WTC11 (cell line): ENCODE measurements at regions not wholly inside any gene's neighbourhood (a gene's known extent, or its start where the extent isn't known, plus 50 kb on each side); places are given as distances from the start of the nearest gene placed in this dataset.

Experiments
- ATAC-seq: fragments of 200-7000 bp; cut with Tn5 transposase; 2 replicates; pipeline ENCODE4 v1.10.0; 2021; ENCODE audit warnings: mild to moderate bottlenecking, moderate library complexity
- CTCF ChIA-PET: fragments of 300-600 bp; sonication (Branson Sonifier 250); formaldehyde crosslinking; loops from one replicate; lab custom pipeline; 2021; ENCODE audit warnings: antibody characterized with exemption; lab: Charles Lee
- POLR2A ChIA-PET: fragments of 350-600 bp; sonication (Branson Sonifier 250); formaldehyde crosslinking; loops from one replicate; lab custom pipeline; 2021; ENCODE audit warnings: antibody characterized with exemption; lab: Charles Lee
- DNase-seq: peaks from one replicate; pipeline ENCODE4 v3.0.0; 2021; ENCODE audit warnings: low spot score
- H3K27ac Mint-ChIP-seq: 2 replicates; pipeline ENCODE4 v1.8.0; 2021; ENCODE audit warnings: mixed read lengths
- H3K27me3 Mint-ChIP-seq: 2 replicates; pipeline ENCODE4 v1.8.0; 2021; ENCODE audit warnings: low read depth, mild to moderate bottlenecking, moderate library complexity, mixed read lengths
- H3K36me3 Mint-ChIP-seq: 2 replicates; pipeline ENCODE4 v1.8.0; 2021; ENCODE audit warnings: mixed read lengths
- H3K4me1 Mint-ChIP-seq: 2 replicates; pipeline ENCODE4 v1.8.0; 2022; ENCODE audit warnings: mixed read lengths
- H3K4me3 Mint-ChIP-seq: 2 replicates; pipeline ENCODE4 v1.8.0; 2021; ENCODE audit warnings: mild to moderate bottlenecking, moderate library complexity, mixed read lengths
- H3K9me3 Mint-ChIP-seq: 2 replicates; pipeline ENCODE4 v1.8.0; 2021; ENCODE audit warnings: mixed read lengths
- CBFB ChIP-seq: sonication (generic); formaldehyde crosslinking; IDR thresholded peaks from 2 replicates; pipeline ENCODE4 v1.8.1; 2022; ENCODE audit warnings: mild to moderate bottlenecking, low read depth, missing genetic modification reagents
- ETV6 ChIP-seq: sonication (generic); formaldehyde crosslinking; IDR thresholded peaks from 2 replicates; pipeline ENCODE4 v1.8.1; 2022; ENCODE audit warnings: mild to moderate bottlenecking, missing genetic modification reagents
- FOXJ3 ChIP-seq: sonication (generic); formaldehyde crosslinking; IDR thresholded peaks from 2 replicates; pipeline ENCODE4 v1.9.0; 2021; ENCODE audit warnings: missing genetic modification reagents, mild to moderate bottlenecking, borderline replicate concordance
- JAZF1 ChIP-seq: fragments of 250-450 bp; sonication (Bioruptor Pico); IDR thresholded peaks from 2 replicates; pipeline ENCODE4 v1.9.0; 2021; ENCODE audit warnings: moderate library complexity, mild to moderate bottlenecking, inconsistent platforms
- KAT7 ChIP-seq: sonication (generic); formaldehyde crosslinking; IDR thresholded peaks from 2 replicates; pipeline ENCODE4 v1.8.1; 2023; ENCODE audit warnings: missing genetic modification reagents, mild to moderate bottlenecking, borderline replicate concordance
- NR1H2 ChIP-seq: sonication (generic); formaldehyde crosslinking; IDR thresholded peaks from 2 replicates; pipeline ENCODE4 v1.9.0; 2021; ENCODE audit warnings: mild to moderate bottlenecking, moderate library complexity, missing genetic modification reagents
- RELA ChIP-seq: sonication (generic); formaldehyde crosslinking; IDR thresholded peaks from 2 replicates; pipeline ENCODE4 v1.8.1; 2022; ENCODE audit warnings: missing genetic modification reagents, mild to moderate bottlenecking, borderline replicate concordance
- SOX15 ChIP-seq: fragments of 250-450 bp; sonication (Bioruptor Pico); IDR thresholded peaks from 2 replicates; pipeline ENCODE4 v1.9.0; 2021; ENCODE audit warnings: mild to moderate bottlenecking
- TEAD1 ChIP-seq: sonication (generic); formaldehyde crosslinking; IDR thresholded peaks from 2 replicates; pipeline ENCODE4 v1.8.0; 2022; ENCODE audit warnings: mild to moderate bottlenecking, missing genetic modification reagents
- ZNF671 ChIP-seq: fragments of 250-450 bp; sonication (Bioruptor Pico); IDR thresholded peaks from 2 replicates; pipeline ENCODE4 v1.8.0; 2021; ENCODE audit warnings: mild to moderate bottlenecking
- TF ChIP-seq, protein P1 (sequence below): sonication (generic); formaldehyde crosslinking; conservative IDR thresholded peaks from 2 replicates; pipeline ENCODE4 v1.8.1; 2023; ENCODE audit warnings: mild to moderate bottlenecking, low read depth, missing genetic modification reagents, moderate library complexity
- TF ChIP-seq, protein P2 (sequence below): fragments of 250-450 bp; sonication (Bioruptor Pico); IDR thresholded peaks from 2 replicates; pipeline ENCODE4 v1.9.0; 2021; ENCODE audit warnings: mild to moderate bottlenecking
- TF ChIP-seq, protein P3 (sequence below): fragments of 250-450 bp; sonication (Bioruptor Pico); IDR thresholded peaks from 2 replicates; pipeline ENCODE4 v1.9.0; 2021; ENCODE audit warnings: moderate library complexity, mild to moderate bottlenecking, inconsistent platforms, borderline replicate concordance
- TF ChIP-seq, protein P4 (sequence below): sonication (generic); formaldehyde crosslinking; IDR thresholded peaks from 2 replicates; pipeline ENCODE4 v1.8.0; 2023; ENCODE audit warnings: mild to moderate bottlenecking, missing genetic modification reagents
- TF ChIP-seq, protein P5 (sequence below): sonication (generic); formaldehyde crosslinking; IDR thresholded peaks from 2 replicates; pipeline ENCODE4 v1.8.1; 2022; ENCODE audit warnings: low read depth, missing genetic modification reagents, borderline replicate concordance
- TF ChIP-seq, protein P6 (sequence below): fragments of 250-450 bp; sonication (Bioruptor Pico); IDR thresholded peaks from 2 replicates; pipeline ENCODE4 v1.8.0; 2021; ENCODE audit warnings: mild to moderate bottlenecking
- TF ChIP-seq, protein P7 (sequence below): sonication (generic); formaldehyde crosslinking; IDR thresholded peaks from 2 replicates; pipeline ENCODE4 v1.8.1; 2023; ENCODE audit warnings: mild to moderate bottlenecking, missing genetic modification reagents, moderate library complexity
- TF ChIP-seq, protein P8 (sequence below): fragments of 250-450 bp; sonication (Bioruptor Pico); IDR thresholded peaks from 2 replicates; pipeline ENCODE4 v1.9.0; 2021; ENCODE audit warnings: mild to moderate bottlenecking, borderline replicate concordance
- TF ChIP-seq, protein P9 (sequence below): sonication (generic); formaldehyde crosslinking; IDR thresholded peaks from 2 replicates; pipeline ENCODE4 v1.8.0; 2022; ENCODE audit warnings: mild to moderate bottlenecking, missing genetic modification reagents

DNA sequence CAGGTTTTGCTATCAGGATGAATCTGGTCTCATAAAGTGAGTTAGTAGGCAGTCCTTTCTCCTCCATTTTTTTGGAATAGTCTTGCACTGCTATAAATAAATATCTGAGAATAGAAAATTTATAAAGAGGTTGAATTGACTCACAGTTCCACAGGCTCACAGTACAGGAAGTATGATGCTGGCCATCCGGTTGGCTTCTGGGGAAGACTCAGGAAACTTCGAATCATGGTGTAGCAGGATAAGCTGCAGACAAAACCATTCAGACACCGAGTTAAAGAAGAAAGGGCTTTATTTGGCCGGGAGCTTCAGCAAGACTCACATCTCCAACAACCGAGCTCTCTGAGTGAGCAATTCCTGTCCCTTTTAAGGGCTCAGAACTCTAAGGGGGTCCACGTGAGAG, 348.2 kb downstream of the KCTD8 start:
- peaks cover 35% of the 10 kb centered on the region for H3K9me3 Mint-ChIP-seq
- no peaks in the 10 kb centered on the region for H3K27me3 Mint-ChIP-seq
- no peak for DNase-seq
- POLR2A ChIA-PET, result no interaction called here
- no peak overlapping the region for H3K4me3 Mint-ChIP-seq
- CTCF ChIA-PET, result no interaction called here
- TF ChIP-seq, protein P1, sequence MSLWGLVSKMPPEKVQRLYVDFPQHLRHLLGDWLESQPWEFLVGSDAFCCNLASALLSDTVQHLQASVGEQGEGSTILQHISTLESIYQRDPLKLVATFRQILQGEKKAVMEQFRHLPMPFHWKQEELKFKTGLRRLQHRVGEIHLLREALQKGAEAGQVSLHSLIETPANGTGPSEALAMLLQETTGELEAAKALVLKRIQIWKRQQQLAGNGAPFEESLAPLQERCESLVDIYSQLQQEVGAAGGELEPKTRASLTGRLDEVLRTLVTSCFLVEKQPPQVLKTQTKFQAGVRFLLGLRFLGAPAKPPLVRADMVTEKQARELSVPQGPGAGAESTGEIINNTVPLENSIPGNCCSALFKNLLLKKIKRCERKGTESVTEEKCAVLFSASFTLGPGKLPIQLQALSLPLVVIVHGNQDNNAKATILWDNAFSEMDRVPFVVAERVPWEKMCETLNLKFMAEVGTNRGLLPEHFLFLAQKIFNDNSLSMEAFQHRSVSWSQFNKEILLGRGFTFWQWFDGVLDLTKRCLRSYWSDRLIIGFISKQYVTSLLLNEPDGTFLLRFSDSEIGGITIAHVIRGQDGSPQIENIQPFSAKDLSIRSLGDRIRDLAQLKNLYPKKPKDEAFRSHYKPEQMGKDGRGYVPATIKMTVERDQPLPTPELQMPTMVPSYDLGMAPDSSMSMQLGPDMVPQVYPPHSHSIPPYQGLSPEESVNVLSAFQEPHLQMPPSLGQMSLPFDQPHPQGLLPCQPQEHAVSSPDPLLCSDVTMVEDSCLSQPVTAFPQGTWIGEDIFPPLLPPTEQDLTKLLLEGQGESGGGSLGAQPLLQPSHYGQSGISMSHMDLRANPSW, result no peak
- TF ChIP-seq ETV6 (CRISPR knock-in tag), result no peak
- TF ChIP-seq TEAD1 (CRISPR knock-in tag), result no peak
- TF ChIP-seq JAZF1 (CRISPR knock-in tag), result no peak
- TF ChIP-seq, protein P2, sequence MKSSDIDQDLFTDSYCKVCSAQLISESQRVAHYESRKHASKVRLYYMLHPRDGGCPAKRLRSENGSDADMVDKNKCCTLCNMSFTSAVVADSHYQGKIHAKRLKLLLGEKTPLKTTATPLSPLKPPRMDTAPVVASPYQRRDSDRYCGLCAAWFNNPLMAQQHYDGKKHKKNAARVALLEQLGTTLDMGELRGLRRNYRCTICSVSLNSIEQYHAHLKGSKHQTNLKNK, result no peak
- TF ChIP-seq, protein P3, sequence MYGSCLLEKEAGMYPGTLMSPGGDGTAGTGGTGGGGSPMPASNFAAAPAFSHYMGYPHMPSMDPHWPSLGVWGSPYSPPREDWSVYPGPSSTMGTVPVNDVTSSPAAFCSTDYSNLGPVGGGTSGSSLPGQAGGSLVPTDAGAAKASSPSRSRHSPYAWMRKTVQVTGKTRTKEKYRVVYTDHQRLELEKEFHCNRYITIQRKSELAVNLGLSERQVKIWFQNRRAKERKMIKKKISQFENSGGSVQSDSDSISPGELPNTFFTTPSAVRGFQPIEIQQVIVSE (CRISPR knock-in tag), result no peak
- TF ChIP-seq, protein P4, sequence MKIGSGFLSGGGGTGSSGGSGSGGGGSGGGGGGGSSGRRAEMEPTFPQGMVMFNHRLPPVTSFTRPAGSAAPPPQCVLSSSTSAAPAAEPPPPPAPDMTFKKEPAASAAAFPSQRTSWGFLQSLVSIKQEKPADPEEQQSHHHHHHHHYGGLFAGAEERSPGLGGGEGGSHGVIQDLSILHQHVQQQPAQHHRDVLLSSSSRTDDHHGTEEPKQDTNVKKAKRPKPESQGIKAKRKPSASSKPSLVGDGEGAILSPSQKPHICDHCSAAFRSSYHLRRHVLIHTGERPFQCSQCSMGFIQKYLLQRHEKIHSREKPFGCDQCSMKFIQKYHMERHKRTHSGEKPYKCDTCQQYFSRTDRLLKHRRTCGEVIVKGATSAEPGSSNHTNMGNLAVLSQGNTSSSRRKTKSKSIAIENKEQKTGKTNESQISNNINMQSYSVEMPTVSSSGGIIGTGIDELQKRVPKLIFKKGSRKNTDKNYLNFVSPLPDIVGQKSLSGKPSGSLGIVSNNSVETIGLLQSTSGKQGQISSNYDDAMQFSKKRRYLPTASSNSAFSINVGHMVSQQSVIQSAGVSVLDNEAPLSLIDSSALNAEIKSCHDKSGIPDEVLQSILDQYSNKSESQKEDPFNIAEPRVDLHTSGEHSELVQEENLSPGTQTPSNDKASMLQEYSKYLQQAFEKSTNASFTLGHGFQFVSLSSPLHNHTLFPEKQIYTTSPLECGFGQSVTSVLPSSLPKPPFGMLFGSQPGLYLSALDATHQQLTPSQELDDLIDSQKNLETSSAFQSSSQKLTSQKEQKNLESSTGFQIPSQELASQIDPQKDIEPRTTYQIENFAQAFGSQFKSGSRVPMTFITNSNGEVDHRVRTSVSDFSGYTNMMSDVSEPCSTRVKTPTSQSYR (CRISPR knock-in tag), result no peak
- no peak for TF ChIP-seq SOX15 (CRISPR knock-in tag)
- TF ChIP-seq NR1H2 (CRISPR knock-in tag), result no peak
- TF ChIP-seq FOXJ3, result no peak
- TF ChIP-seq, protein P5, sequence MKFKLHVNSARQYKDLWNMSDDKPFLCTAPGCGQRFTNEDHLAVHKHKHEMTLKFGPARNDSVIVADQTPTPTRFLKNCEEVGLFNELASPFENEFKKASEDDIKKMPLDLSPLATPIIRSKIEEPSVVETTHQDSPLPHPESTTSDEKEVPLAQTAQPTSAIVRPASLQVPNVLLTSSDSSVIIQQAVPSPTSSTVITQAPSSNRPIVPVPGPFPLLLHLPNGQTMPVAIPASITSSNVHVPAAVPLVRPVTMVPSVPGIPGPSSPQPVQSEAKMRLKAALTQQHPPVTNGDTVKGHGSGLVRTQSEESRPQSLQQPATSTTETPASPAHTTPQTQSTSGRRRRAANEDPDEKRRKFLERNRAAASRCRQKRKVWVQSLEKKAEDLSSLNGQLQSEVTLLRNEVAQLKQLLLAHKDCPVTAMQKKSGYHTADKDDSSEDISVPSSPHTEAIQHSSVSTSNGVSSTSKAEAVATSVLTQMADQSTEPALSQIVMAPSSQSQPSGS, result no peak
- no peak for TF ChIP-seq CBFB (CRISPR knock-in tag)
- H3K36me3 Mint-ChIP-seq, result peaks cover 15% of the 10 kb centered on the region
- no peak overlapping the region for H3K27ac Mint-ChIP-seq
- no peak for ATAC-seq
- H3K4me1 Mint-ChIP-seq, result peaks cover 16% of the 10 kb centered on the region

DNA sequence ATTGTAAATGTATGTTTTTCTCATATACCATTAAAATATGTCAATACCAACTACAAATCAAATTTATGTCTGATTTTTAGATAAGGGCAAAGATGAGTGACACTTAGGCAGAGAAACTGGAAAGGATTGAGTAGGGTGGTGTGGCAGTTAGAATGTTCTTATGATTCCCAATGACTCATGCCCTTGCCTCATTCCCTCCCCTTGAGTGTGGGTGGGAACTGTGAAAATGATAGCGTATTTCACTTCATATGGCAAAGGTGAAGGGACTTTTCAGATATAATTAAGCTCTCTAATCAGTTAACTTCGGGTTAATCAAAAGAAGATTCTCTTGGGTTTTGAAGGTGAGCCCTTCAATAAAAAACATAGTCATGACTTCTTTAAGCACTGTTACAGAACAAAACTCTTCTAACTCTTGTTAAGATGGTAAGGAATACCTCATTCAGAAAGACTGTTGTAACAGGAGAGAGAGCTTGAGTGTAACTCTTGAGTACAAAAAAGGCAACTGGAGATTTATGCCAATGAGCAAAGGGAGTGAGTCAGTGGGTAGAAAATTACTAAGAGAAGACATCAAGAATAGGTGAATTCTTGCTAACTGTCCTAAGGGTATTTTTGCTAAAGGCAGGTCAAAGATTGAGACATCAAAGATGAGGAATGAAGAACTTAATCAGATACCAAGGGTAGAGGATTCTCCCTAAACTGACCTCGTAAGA, 329.5 kb downstream of the KCTD8 start:
- no peak for ATAC-seq
- CTCF ChIA-PET, result no interaction called here
- Mint-ChIP-seq H3K36me3 (peaks cover 9% of the 10 kb centered on the region; the same call in 1 of the 2 replicates), H3K27me3 (no peaks in the 10 kb centered on the region), H3K27ac (no peak overlapping the region), H3K4me3 (no peak overlapping the region), H3K4me1 (peaks cover 6% of the 10 kb centered on the region), H3K9me3 (peaks cover 5% of the 10 kb centered on the region)
- POLR2A ChIA-PET, result no interaction called here
- DNase-seq, result no peak
- TF ChIP-seq FOXJ3, result no peak
- TF ChIP-seq ETV6 (CRISPR knock-in tag), result no peak
- TF ChIP-seq ZNF671 (CRISPR knock-in tag), result no peak
- TF ChIP-seq RELA (CRISPR knock-in tag), result no peak
- no peak for TF ChIP-seq JAZF1 (CRISPR knock-in tag)
- TF ChIP-seq, protein P6, sequence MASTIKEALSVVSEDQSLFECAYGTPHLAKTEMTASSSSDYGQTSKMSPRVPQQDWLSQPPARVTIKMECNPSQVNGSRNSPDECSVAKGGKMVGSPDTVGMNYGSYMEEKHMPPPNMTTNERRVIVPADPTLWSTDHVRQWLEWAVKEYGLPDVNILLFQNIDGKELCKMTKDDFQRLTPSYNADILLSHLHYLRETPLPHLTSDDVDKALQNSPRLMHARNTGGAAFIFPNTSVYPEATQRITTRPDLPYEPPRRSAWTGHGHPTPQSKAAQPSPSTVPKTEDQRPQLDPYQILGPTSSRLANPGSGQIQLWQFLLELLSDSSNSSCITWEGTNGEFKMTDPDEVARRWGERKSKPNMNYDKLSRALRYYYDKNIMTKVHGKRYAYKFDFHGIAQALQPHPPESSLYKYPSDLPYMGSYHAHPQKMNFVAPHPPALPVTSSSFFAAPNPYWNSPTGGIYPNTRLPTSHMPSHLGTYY (CRISPR knock-in tag), result no peak
- TF ChIP-seq KAT7, result no peak
- TF ChIP-seq, protein P7, sequence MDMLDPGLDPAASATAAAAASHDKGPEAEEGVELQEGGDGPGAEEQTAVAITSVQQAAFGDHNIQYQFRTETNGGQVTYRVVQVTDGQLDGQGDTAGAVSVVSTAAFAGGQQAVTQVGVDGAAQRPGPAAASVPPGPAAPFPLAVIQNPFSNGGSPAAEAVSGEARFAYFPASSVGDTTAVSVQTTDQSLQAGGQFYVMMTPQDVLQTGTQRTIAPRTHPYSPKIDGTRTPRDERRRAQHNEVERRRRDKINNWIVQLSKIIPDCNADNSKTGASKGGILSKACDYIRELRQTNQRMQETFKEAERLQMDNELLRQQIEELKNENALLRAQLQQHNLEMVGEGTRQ (CRISPR knock-in tag), result no peak
- TF ChIP-seq, protein P8, sequence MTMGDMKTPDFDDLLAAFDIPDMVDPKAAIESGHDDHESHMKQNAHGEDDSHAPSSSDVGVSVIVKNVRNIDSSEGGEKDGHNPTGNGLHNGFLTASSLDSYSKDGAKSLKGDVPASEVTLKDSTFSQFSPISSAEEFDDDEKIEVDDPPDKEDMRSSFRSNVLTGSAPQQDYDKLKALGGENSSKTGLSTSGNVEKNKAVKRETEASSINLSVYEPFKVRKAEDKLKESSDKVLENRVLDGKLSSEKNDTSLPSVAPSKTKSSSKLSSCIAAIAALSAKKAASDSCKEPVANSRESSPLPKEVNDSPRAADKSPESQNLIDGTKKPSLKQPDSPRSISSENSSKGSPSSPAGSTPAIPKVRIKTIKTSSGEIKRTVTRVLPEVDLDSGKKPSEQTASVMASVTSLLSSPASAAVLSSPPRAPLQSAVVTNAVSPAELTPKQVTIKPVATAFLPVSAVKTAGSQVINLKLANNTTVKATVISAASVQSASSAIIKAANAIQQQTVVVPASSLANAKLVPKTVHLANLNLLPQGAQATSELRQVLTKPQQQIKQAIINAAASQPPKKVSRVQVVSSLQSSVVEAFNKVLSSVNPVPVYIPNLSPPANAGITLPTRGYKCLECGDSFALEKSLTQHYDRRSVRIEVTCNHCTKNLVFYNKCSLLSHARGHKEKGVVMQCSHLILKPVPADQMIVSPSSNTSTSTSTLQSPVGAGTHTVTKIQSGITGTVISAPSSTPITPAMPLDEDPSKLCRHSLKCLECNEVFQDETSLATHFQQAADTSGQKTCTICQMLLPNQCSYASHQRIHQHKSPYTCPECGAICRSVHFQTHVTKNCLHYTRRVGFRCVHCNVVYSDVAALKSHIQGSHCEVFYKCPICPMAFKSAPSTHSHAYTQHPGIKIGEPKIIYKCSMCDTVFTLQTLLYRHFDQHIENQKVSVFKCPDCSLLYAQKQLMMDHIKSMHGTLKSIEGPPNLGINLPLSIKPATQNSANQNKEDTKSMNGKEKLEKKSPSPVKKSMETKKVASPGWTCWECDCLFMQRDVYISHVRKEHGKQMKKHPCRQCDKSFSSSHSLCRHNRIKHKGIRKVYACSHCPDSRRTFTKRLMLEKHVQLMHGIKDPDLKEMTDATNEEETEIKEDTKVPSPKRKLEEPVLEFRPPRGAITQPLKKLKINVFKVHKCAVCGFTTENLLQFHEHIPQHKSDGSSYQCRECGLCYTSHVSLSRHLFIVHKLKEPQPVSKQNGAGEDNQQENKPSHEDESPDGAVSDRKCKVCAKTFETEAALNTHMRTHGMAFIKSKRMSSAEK (CRISPR knock-in tag), result no peak
- no peak for TF ChIP-seq NR1H2 (CRISPR knock-in tag)
- TF ChIP-seq, protein P9, sequence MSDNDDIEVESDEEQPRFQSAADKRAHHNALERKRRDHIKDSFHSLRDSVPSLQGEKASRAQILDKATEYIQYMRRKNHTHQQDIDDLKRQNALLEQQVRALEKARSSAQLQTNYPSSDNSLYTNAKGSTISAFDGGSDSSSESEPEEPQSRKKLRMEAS (CRISPR knock-in tag), result no peak
